ENCODE measurements at regions not wholly inside any gene's neighbourhood (a gene's known extent, or its start where the extent isn't known, plus 50 kb on each side); places are given as distances from the start of the nearest gene placed in this dataset.

DNA sequence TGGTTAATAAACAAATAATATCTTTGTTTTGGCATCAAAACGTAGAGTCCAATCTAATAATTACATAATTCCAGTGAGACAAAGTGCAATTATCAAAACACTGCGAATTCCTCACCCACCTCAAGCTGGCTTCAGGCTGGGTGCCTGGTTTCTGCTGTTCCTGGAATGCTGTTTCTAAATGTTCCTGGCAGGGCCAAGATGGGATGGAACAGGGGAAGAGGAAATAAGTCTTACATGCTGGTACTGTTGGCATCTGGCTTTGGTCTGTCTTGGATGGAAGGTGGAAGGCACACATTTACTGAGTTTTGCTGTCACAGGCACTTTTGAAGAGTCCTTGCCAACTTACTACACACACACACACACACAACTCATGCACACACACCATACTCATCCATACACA is 101.9 kb upstream of the SLCO3A1 start:
- no peak for TF ChIP-seq POLR2A (IDR thresholded peaks at IDR 0.05; ENCODE audit: low read depth, low read length)
- TF ChIP-seq POU2F2 (IDR thresholded peaks at IDR 0.05; ENCODE audit: low read depth, low read length) = no peak

Data from GM12891 (cell line).